ENCODE measurements at regions not wholly inside any gene's neighbourhood (a gene's known extent, or its start where the extent isn't known, plus 50 kb on each side); places are given as distances from the start of the nearest gene placed in this dataset.

DNA sequence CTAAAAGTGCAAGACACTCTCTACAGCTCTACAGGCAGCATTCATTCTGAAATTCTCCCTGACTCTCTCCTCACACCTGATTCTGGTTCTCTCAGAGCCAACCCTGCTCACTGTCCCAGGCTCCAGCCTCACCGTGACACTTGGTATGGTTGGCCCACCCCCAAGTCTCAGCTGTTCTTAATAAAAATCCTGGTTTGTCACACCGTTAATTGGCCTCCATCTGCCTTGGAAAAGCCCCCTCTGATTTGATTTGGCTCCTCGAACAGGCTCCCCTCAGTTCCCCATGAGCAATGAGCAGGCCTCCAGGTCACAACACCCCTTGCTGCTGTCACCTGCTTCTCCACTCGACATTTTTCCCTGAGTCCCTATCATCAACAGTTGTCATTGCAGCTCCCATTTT, 507.3 kb upstream of the AUTS2 start:
- H3K27me3 ChIP-seq = no peaks in the 10 kb centered on the region
- H3K27ac ChIP-seq (replicated peaks in 1 of 4) = no peak overlapping the region
- TF ChIP-seq POLR2A (IDR thresholded peaks at IDR 0.05; ENCODE audit: low read depth) (no peak), CTCF (IDR thresholded peaks at IDR 0.05) (no peak), EP300 (IDR thresholded peaks at IDR 0.05) (no peak), POLR2AphosphoS5 (IDR thresholded peaks at IDR 0.05) (no peak)
- peaks cover 0 to 9% (median 3%) of the 10 kb centered on the region in 4 donors for H3K4me1 ChIP-seq
- H3K4me3 ChIP-seq = no peak overlapping the region
- 79% methylated on average over 4 of the region's 4 CpGs for WGBS
- intact Hi-C loops (cut with DNase I) = no loop called here
- H3K36me3 ChIP-seq = no peaks in the 10 kb centered on the region
- no peak for DNase-seq (ENCODE audit: extremely low spot score)
- H3K9me3 ChIP-seq = peaks cover 0 to 7% (median 3%) of the 10 kb centered on the region in 4 donors

DNA sequence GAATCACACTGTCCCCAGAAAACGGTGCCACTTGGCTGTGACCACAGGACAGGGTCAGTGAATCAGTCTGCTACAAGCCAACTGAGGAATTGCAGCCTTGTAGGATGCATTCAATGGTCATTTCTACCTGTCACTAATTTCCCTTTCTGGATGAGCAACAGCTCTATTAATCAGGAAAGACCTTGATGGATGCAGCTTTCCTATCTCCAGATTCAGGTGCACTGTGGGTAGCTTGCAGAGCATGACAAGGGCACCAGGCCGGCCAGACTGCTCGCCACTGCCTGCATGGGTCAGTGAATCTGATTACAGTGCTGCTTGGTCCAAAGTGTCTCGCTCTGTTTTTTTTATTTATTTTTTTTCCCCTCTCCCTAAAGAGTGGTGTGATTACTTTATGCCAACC, 506.8 kb upstream of the AUTS2 start:
- Histone ChIP-seq H3K4me3 (no peak overlapping the region), H3K9me3 (peaks cover 0 to 7% (median 3%) of the 10 kb centered on the region in 4 donors)
- WGBS = 90% methylated on average over 4 of the region's 4 CpGs

GRCh38 chr7:69095127-69095526, 503.1 kb upstream of the AUTS2 start:
- TF ChIP-seq CTCF (IDR thresholded peaks at IDR 0.05) (no peak), EP300 (IDR thresholded peaks at IDR 0.05) (no peak), POLR2AphosphoS5 (IDR thresholded peaks at IDR 0.05) (no peak), POLR2A (IDR thresholded peaks at IDR 0.05; ENCODE audit: low read depth) (no peak)
- Histone ChIP-seq H3K27me3 (no peaks in the 10 kb centered on the region), H3K4me3 (no peak overlapping the region), H3K9me3 (peaks cover 0 to 7% (median 3%) of the 10 kb centered on the region in 4 donors), H3K36me3 (no peaks in the 10 kb centered on the region), H3K4me1 (peaks cover 0 to 9% (median 3%) of the 10 kb centered on the region in 4 donors), H3K27ac (replicated peaks in 1 of 4) (no peak overlapping the region)
- intact Hi-C loops (cut with DNase I) = no loop called here
- no peak for DNase-seq (ENCODE audit: extremely low spot score)
- WGBS = 28% methylated on average over 2 of the region's 2 CpGs

More for the DNA sequence above, 506.8 kb upstream of the AUTS2 start:
- TF ChIP-seq CTCF (IDR thresholded peaks at IDR 0.05) = no peak
- no peak for TF ChIP-seq EP300 (IDR thresholded peaks at IDR 0.05)
- DNase-seq (ENCODE audit: extremely low spot score) = no peak
- no peak overlapping the region for H3K27ac ChIP-seq (replicated peaks in 1 of 4)
- H3K4me1 ChIP-seq = peaks cover 0 to 9% (median 3%) of the 10 kb centered on the region in 4 donors
- H3K36me3 ChIP-seq = no peaks in the 10 kb centered on the region
- H3K27me3 ChIP-seq = no peaks in the 10 kb centered on the region
- intact Hi-C loops (cut with DNase I) = no loop called here

DNA sequence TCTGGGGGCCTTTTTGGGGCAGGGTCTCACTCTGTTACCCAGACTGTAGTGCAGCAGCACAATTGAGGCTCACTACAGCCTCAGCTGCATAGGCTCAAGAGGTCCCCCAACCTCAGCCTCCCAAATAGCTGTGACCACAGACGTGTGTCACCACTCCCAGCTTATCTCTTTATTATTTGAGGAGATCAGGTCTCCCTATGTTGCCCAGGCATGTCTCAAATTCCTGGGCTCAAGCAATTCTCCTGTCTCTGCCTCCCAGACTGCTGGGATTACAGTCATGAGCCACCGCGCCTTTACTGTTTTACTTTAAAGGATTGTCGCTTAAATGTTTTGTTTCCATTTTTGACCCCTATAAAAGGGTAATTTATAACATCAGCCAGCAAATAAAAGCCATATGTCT, 502.6 kb upstream of the AUTS2 start:
- 88% methylated on average over 4 of the region's 4 CpGs for WGBS
- intact Hi-C loops (cut with DNase I) = no loop called here
- H3K36me3 ChIP-seq = no peaks in the 10 kb centered on the region
- no peak overlapping the region for H3K27ac ChIP-seq (replicated peaks in 1 of 4)
- TF ChIP-seq POLR2AphosphoS5 (IDR thresholded peaks at IDR 0.05) (no peak), CTCF (IDR thresholded peaks at IDR 0.05) (no peak), POLR2A (IDR thresholded peaks at IDR 0.05; ENCODE audit: low read depth) (no peak), EP300 (IDR thresholded peaks at IDR 0.05) (no peak)
- no peak for DNase-seq (ENCODE audit: extremely low spot score)
- H3K27me3 ChIP-seq = no peaks in the 10 kb centered on the region
- peaks cover 0 to 9% (median 3%) of the 10 kb centered on the region in 4 donors for H3K4me1 ChIP-seq
- H3K9me3 ChIP-seq = peaks cover 0 to 7% (median 3%) of the 10 kb centered on the region in 4 donors
- no peak overlapping the region for H3K4me3 ChIP-seq

DNA sequence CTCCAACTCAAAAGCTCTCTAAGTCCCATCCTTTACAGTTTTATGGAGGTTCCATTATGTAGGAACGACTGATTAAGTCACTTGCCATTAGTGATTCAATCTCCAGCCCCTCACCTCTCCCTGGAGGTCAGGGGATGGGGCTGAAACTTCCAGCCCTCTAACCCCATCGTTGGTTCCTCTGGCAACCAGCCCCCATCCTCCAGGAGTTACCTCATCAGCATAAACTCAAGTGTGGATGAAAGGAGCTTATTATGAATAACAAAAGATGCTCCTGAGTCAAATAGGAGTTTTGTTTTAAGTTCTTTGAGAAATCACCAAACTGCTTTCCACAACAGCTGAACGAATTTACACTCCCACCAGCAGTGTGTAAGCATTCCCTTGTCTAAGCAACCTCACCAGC, 494.3 kb upstream of the AUTS2 start:
- Histone ChIP-seq H3K36me3 (no peaks in the 10 kb centered on the region), H3K27me3 (no peaks in the 10 kb centered on the region), H3K27ac (replicated peaks in 1 of 4) (no peak overlapping the region), H3K4me3 (no peak overlapping the region), H3K9me3 (no peaks in the 10 kb centered on the region), H3K4me1 (peaks cover 0 to 2% (median under 1%) of the 10 kb centered on the region in 4 donors)
- 64% methylated on average over 3 of the region's 3 CpGs for WGBS
- no peak for DNase-seq (ENCODE audit: extremely low spot score)
- intact Hi-C loops (cut with DNase I) = no loop called here
- TF ChIP-seq POLR2AphosphoS5 (IDR thresholded peaks at IDR 0.05) (no peak), CTCF (IDR thresholded peaks at IDR 0.05) (no peak), POLR2A (IDR thresholded peaks at IDR 0.05; ENCODE audit: low read depth) (no peak), EP300 (IDR thresholded peaks at IDR 0.05) (no peak)

Measured in esophagus muscularis mucosa (tissue), 4 donors.